Neural cell (in vitro differentiated cells): ENCODE measurements at regions not wholly inside any gene's neighbourhood (a gene's known extent, or its start where the extent isn't known, plus 50 kb on each side); places are given as distances from the start of the nearest gene placed in this dataset.

Source experiments
- CTCF ChIP-seq: fragments of 450-650 bp; IDR thresholded peaks from 2 replicates; pipeline ENCODE4 v1.5.1; 2014; ENCODE audit warnings: antibody characterized with exemption, mild to moderate bottlenecking, moderate library complexity; ENCODE audit not compliant: poor library complexity, severe bottlenecking
- EZH2 ChIP-seq: fragments of 200-600, 300-800 bp; shearing (Covaris generic), sonication (generic); IDR thresholded peaks from 2 replicates; pipeline ENCODE4 v1.6.1; 2014; ENCODE audit warnings: antibody characterized with exemption, low read length, borderline replicate concordance, mild to moderate bottlenecking; ENCODE audit not compliant: insufficient read depth, poor library complexity, severe bottlenecking

GRCh38 chr20:53646550-53646949, 52.9 kb upstream of the ZNF217 start:
- TF ChIP-seq CTCF (no peak), EZH2 (no peak)
